SH-SY5Y (cell line): ENCODE measurements at regions not wholly inside any gene's neighbourhood (a gene's known extent, or its start where the extent isn't known, plus 50 kb on each side); places are given as distances from the start of the nearest gene placed in this dataset.

Experiments used
- GATA2 ChIP-seq: IDR thresholded peaks from 2 replicates; pipeline ENCODE4 v1.6.1; 2011; ENCODE audit warnings: mild to moderate bottlenecking, low read depth, low read length
- GATA3 ChIP-seq: IDR thresholded peaks from 2 replicates; pipeline ENCODE4 v1.6.1; 2011; ENCODE audit warnings: low read depth, mild to moderate bottlenecking, low read length, moderate library complexity

- TF ChIP-seq GATA3: no peak
- TF ChIP-seq GATA2: no peak
These were observed 131.0 kb upstream of the DAB2 start for GRCh38 chr5:39555788-39556187.
